Jurkat, Clone E6-1 (cell line): ENCODE measurements at regions not wholly inside any gene's neighbourhood (a gene's known extent, or its start where the extent isn't known, plus 50 kb on each side); places are given as distances from the start of the nearest gene placed in this dataset.
"Not testable (repeated sequence)": the region's sequence is repeated elsewhere in the genome, so short reads cannot be mapped to it uniquely, and the experiment has no call there.

Source experiments
- DNase-seq: peaks from one replicate; pipeline ENCODE4 v3.0.0-alpha.2; 2011; ENCODE audit warnings: low read depth, low spot score
- H3K4me3 ChIP-seq: 2 replicates; pipeline ENCODE4 v1.5.1; 2011; ENCODE audit warnings: mild to moderate bottlenecking, low read length, control low read depth, moderate library complexity

GRCh38 chr10:131024259-131025131, 287.0 kb downstream of the TCERG1L start:
- no peak for DNase-seq
- H3K4me3 ChIP-seq, result no peak overlapping the region

- DNase-seq, result no peak
- no peak overlapping the region for H3K4me3 ChIP-seq
These were observed 286.2 kb downstream of the TCERG1L start for GRCh38 chr10:131025333-131025732.

- H3K4me3 ChIP-seq, result no peak overlapping the region
- no peak for DNase-seq
These were observed 284.3 kb downstream of the TCERG1L start for GRCh38 chr10:131027256-131027655.

- DNase-seq, result no peak
- no peak overlapping the region for H3K4me3 ChIP-seq
These were observed 280.2 kb downstream of the TCERG1L start for GRCh38 chr10:131031346-131031745.

GRCh38 chr10:131032329-131033165, 279.0 kb downstream of the TCERG1L start:
- no peak overlapping the region for H3K4me3 ChIP-seq
- DNase-seq, result no peak

- DNase-seq, result no peak
- H3K4me3 ChIP-seq, result no peak overlapping the region
These were observed 278.1 kb downstream of the TCERG1L start for GRCh38 chr10:131033166-131034085.

GRCh38 chr10:131034451-131034850, 277.1 kb downstream of the TCERG1L start:
- no peak overlapping the region for H3K4me3 ChIP-seq
- no peak for DNase-seq

GRCh38 chr10:131035779-131036178, 275.7 kb downstream of the TCERG1L start:
- H3K4me3 ChIP-seq, result no peak overlapping the region
- no peak for DNase-seq

GRCh38 chr10:131038056-131038455, 273.5 kb downstream of the TCERG1L start:
- no peak for DNase-seq
- H3K4me3 ChIP-seq, result no peak overlapping the region

- no peak overlapping the region for H3K4me3 ChIP-seq
- no peak for DNase-seq
These were observed 270.5 kb downstream of the TCERG1L start for GRCh38 chr10:131041031-131041430.

GRCh38 chr10:131041441-131041840, 270.1 kb downstream of the TCERG1L start:
- DNase-seq, result no peak
- H3K4me3 ChIP-seq, result no peak overlapping the region

GRCh38 chr10:131042015-131042414, 269.5 kb downstream of the TCERG1L start:
- H3K4me3 ChIP-seq, DNase-seq: not testable (repeated sequence)
